DND-41 (cell line): ENCODE measurements at regions not wholly inside any gene's neighbourhood (a gene's known extent, or its start where the extent isn't known, plus 50 kb on each side); places are given as distances from the start of the nearest gene placed in this dataset.

Experiments
- ATAC-seq: fragments of 200-7000 bp; cut with Tn5 transposase; 3 replicates; pipeline ENCODE4 v1.9.1; 2021; ENCODE audit warnings: low read depth; ENCODE audit not compliant: insufficient read depth
- DNase-seq: peaks from one replicate; pipeline ENCODE4 v3.0.0-alpha.2; 2020
- H2AFZ ChIP-seq: 2 replicates; pipeline ENCODE4 v1.6.0; 2012; ENCODE audit warnings: low read depth, low read length
- H3K27ac ChIP-seq: 2 replicates; pipeline ENCODE4 v1.5.1; 2012; ENCODE audit warnings: low read length, inconsistent platforms
- H3K27me3 ChIP-seq: fragments of 200-600 bp; sonication (generic); 2 replicates; pipeline ENCODE4 v1.6.0; 2012; ENCODE audit warnings: low read length, mild to moderate bottlenecking, inconsistent platforms; ENCODE audit not compliant: insufficient read depth, poor library complexity
- H3K36me3 ChIP-seq: 2 replicates; pipeline ENCODE4 v1.5.1; 2012; ENCODE audit warnings: low read length, inconsistent platforms; ENCODE audit not compliant: insufficient read depth
- H3K4me1 ChIP-seq: 2 replicates; pipeline ENCODE4 v1.5.1; 2012; ENCODE audit warnings: mild to moderate bottlenecking, low read length; ENCODE audit not compliant: insufficient read depth
- H3K4me2 ChIP-seq: 2 replicates; pipeline ENCODE4 v1.6.0; 2012; ENCODE audit warnings: mild to moderate bottlenecking, moderate library complexity, low read length, inconsistent platforms; ENCODE audit not compliant: insufficient read depth
- H3K4me3 ChIP-seq, 2 experiments: fragments of 200-600 bp in 1 of 2; shearing (Covaris generic) in 1 of 2; 2 replicates each; pipeline ENCODE4 v1.5.1; 2012 to 2016; ENCODE audit warnings: inconsistent platforms in 2 of 2, low read length in 2 of 2, mild to moderate bottlenecking in 2 of 2, low read depth in 1 of 2, moderate library complexity in 1 of 2
- H3K79me2 ChIP-seq: 2 replicates; pipeline ENCODE4 v1.6.0; 2012; ENCODE audit warnings: low read length, inconsistent platforms; ENCODE audit not compliant: insufficient read depth
- H3K9ac ChIP-seq: 2 replicates; pipeline ENCODE4 v1.6.0; 2012; ENCODE audit warnings: low read depth, mild to moderate bottlenecking, inconsistent platforms, low read length, moderate library complexity
- H3K9me3 ChIP-seq: 2 replicates; pipeline ENCODE4 v1.5.1; 2012; ENCODE audit warnings: low read length, moderate library complexity, mild to moderate bottlenecking, inconsistent platforms; ENCODE audit not compliant: insufficient read depth, severe bottlenecking
- H4K20me1 ChIP-seq: 2 replicates; pipeline ENCODE4 v1.6.0; 2012; ENCODE audit warnings: low read length; ENCODE audit not compliant: insufficient read depth
- CTCF ChIP-seq: IDR thresholded peaks from 2 replicates; pipeline ENCODE4 v1.5.1; 2012; ENCODE audit warnings: borderline replicate concordance, low read length, moderate library complexity, mild to moderate bottlenecking; ENCODE audit not compliant: poor library complexity, severe bottlenecking; ENCODE audit errors: extremely low read depth
- EZH2 ChIP-seq: IDR thresholded peaks from 3 replicates; pipeline ENCODE4 v1.6.1; 2012; ENCODE audit warnings: borderline replicate concordance, low read depth, mild to moderate bottlenecking, moderate library complexity, low read length, inconsistent platforms; ENCODE audit not compliant: severe bottlenecking

GRCh38 chr4:112732142-112732541, 95.2 kb downstream of the LARP7 start:
- Histone ChIP-seq H3K79me2 (no peaks in the 10 kb centered on the region), H3K36me3 (no peaks in the 10 kb centered on the region), H3K27me3 (no peaks in the 10 kb centered on the region), H2AFZ (no peak overlapping the region), H3K27ac (no peak overlapping the region), H3K4me3 (no peak overlapping the region), H3K4me1 (no peaks in the 10 kb centered on the region), H3K9me3 (no peaks in the 10 kb centered on the region), H4K20me1 (no peaks in the 10 kb centered on the region), H3K9ac (no peak overlapping the region), H3K4me2 (no peak overlapping the region)
- no peak for ATAC-seq
- DNase-seq, result no peak
- TF ChIP-seq CTCF, result no peak
- TF ChIP-seq EZH2, result no peak

DNA sequence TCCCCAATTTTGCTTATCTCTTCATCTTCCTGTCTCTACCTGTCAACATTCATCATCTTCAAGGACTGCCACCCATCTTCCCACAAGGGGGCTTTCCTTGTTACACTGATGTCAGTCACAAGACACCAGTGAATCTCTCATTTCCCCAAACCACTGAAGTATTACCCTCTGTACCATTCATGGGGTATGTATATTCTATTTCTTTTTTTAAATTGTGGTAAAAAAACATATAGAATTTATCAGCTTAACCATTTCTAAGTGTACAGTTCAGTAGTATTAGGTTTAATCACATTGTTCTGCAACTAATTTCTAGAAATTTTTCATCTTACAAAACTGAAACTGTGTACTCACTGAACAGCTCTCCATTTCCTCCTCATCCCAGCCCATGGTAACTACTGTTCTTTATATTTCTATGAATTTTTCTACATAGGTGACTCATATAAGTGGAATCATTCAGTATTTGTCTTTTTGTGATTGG, 98.6 kb downstream of the LARP7 start:
- H3K4me2 ChIP-seq, result no peak overlapping the region

DNA sequence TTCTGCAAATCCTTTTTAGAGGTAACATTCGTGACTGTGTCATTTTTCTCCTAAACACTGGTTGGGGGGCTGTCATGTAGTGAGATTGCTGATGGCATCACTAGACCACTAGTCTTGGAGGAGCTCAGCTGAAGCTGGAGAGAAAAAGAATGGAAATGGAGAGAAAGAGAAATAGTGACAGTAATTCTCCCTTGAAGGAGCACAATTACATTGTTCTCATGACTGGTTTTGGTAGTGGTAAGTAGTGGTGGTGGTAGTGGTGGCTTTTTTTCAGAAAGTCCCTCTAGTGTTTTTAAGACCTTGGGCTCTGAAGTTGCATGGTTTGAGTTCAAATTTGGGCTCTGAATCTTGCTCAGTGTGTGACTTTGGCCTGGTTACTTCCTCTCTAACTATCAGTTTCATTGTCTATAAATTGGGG, 99.8 kb downstream of the LARP7 start:
- no peak overlapping the region for H2AFZ ChIP-seq
- no peaks in the 10 kb centered on the region for H3K36me3 ChIP-seq
- H3K9me3 ChIP-seq, result no peaks in the 10 kb centered on the region
- H3K4me2 ChIP-seq, result no peak overlapping the region
- no peak overlapping the region for H3K9ac ChIP-seq
- no peaks in the 10 kb centered on the region for H3K79me2 ChIP-seq
- no peak overlapping the region for H3K27ac ChIP-seq
- TF ChIP-seq CTCF, result no peak
- no peak for TF ChIP-seq EZH2
- DNase-seq (no peak), ATAC-seq (no peak)
- H3K27me3 ChIP-seq, result no peaks in the 10 kb centered on the region
- H3K4me1 ChIP-seq, result no peaks in the 10 kb centered on the region
- no peak overlapping the region for H3K4me3 ChIP-seq
- no peaks in the 10 kb centered on the region for H4K20me1 ChIP-seq

More for the DNA sequence above, 98.6 kb downstream of the LARP7 start:
- no peaks in the 10 kb centered on the region for H3K36me3 ChIP-seq
- DNase-seq (no peak), ATAC-seq (no peak)
- H3K9ac ChIP-seq, result no peak overlapping the region
- H3K27me3 ChIP-seq, result no peaks in the 10 kb centered on the region
- H3K4me3 ChIP-seq, result no peak overlapping the region
- no peaks in the 10 kb centered on the region for H4K20me1 ChIP-seq
- no peak for TF ChIP-seq EZH2
- no peak for TF ChIP-seq CTCF
- H3K4me1 ChIP-seq, result no peaks in the 10 kb centered on the region
- no peak overlapping the region for H3K27ac ChIP-seq
- no peaks in the 10 kb centered on the region for H3K79me2 ChIP-seq
- H3K9me3 ChIP-seq, result no peaks in the 10 kb centered on the region
- H2AFZ ChIP-seq, result no peak overlapping the region

DNA sequence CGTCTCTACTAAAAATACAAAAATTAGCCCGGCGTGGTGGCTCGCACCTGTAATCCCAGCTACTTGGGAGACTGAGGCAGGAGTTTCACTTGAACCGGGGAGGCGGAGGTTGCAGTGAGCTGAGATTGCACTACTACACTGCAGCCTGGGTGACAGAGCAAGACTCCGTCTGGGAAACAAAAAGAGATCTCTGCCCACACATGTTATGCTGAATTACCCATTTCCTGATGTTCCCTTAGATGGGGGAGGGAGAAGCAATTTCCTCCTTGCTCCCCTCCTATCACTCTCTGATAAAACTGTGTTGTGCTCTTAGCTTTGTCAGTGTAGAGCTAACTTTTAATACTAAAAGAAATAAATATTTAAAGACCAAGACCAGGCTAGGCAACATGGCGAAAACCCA, 102.5 kb downstream of the LARP7 start:
- Histone ChIP-seq H3K27me3 (no peaks in the 10 kb centered on the region), H3K36me3 (no peaks in the 10 kb centered on the region), H3K4me3 (no peak overlapping the region), H2AFZ (no peak overlapping the region), H3K27ac (no peak overlapping the region), H3K4me2 (no peak overlapping the region), H3K4me1 (no peaks in the 10 kb centered on the region), H3K79me2 (no peaks in the 10 kb centered on the region), H4K20me1 (no peaks in the 10 kb centered on the region), H3K9ac (no peak overlapping the region), H3K9me3 (no peaks in the 10 kb centered on the region)
- ATAC-seq (no peak), DNase-seq (no peak)
- no peak for TF ChIP-seq CTCF
- TF ChIP-seq EZH2, result no peak
